Vagina (tissue), 2 donors: ENCODE measurements at regions not wholly inside any gene's neighbourhood (a gene's known extent, or its start where the extent isn't known, plus 50 kb on each side); places are given as distances from the start of the nearest gene placed in this dataset.

ENCODE experiments used
- DNase-seq, 2 donors: peaks; one replicate each; pipeline ENCODE4 v3.0.0-alpha.2; 2017; ENCODE audit errors: extremely low spot score in 2 of 2
- H3K27ac ChIP-seq: fragments of 200-600 bp; sonication (generic); one replicate; pipeline ENCODE4 v1.5.1; 2019
- H3K27me3 ChIP-seq: fragments of 200-600 bp; sonication (generic); one replicate; pipeline ENCODE4 v1.5.1; 2019
- H3K36me3 ChIP-seq, 2 donors: fragments of 200-600 bp; sonication (generic); one replicate each; pipeline ENCODE4 v1.5.1; 2017 to 2019
- H3K4me1 ChIP-seq: fragments of 200-600 bp; sonication (generic); one replicate; pipeline ENCODE4 v1.5.1; 2019
- H3K4me3 ChIP-seq, 2 donors: fragments of 200-600 bp; sonication (generic); 1 replicate in 1 of 2; 2 replicates in 1 of 2; pipeline ENCODE4 v1.5.1; 2016 to 2019
- H3K9me3 ChIP-seq: fragments of 200-600 bp; sonication (generic); one replicate; pipeline ENCODE4 v1.5.1; 2019
- POLR2A ChIP-seq, 2 donors: fragments of 450-650 bp; IDR thresholded peaks; one replicate each; pipeline ENCODE4 v1.6.1; 2017; ENCODE audit warnings: antibody characterized with exemption in 2 of 2, mild to moderate bottlenecking in 2 of 2, moderate library complexity in 2 of 2
- POLR2AphosphoS5 ChIP-seq, 2 donors: sonication (generic); formaldehyde crosslinking; IDR thresholded peaks; one replicate each; pipeline ENCODE4 v1.9.0; 2017; ENCODE audit warnings: antibody characterized with exemption in 2 of 2, mild to moderate bottlenecking in 2 of 2, low read depth in 1 of 2; ENCODE audit not compliant: insufficient read depth in 1 of 2
- intact Hi-C: fragments of 100-400 bp; cut with DNase I; formaldehyde crosslinking; loops from one replicate; pipeline ENCODE4 v1.15.1; 2023
- TF ChIP-seq, protein P1 (sequence below), 3 experiments: fragments of 450-650 bp in 2 of 3; fragments of 200-600 bp in 1 of 3; sonication (generic) in 1 of 3; IDR thresholded peaks; one replicate each; pipeline ENCODE4 v1.5.1; 2017 to 2019; ENCODE audit warnings: antibody characterized with exemption in 3 of 3, mild to moderate bottlenecking in 2 of 3, moderate library complexity in 2 of 3

DNA sequence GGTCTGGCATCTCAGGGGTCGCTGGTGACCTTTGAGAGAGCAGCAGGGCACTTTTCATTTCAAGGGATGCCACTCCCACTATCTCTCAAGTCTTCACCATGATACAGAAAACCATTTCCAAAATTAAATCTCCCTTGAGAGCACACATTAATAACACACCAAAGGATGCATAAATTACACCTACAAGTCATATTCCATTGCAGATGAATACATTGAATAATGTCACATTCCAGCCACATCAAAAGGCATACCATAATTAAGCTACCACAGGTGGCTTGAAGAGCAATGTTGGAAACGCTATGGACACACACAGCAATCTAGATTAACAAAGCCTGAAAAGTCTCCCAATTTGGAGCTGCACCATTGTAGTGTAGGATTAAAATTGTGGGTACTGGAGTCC lies 353.3 kb upstream of the ZMIZ1 start:
- no peak overlapping the region for H3K27ac ChIP-seq
- H3K27me3 ChIP-seq: no peaks in the 10 kb centered on the region
- no peaks in the 10 kb centered on the region for H3K36me3 ChIP-seq
- TF ChIP-seq, protein P1, sequence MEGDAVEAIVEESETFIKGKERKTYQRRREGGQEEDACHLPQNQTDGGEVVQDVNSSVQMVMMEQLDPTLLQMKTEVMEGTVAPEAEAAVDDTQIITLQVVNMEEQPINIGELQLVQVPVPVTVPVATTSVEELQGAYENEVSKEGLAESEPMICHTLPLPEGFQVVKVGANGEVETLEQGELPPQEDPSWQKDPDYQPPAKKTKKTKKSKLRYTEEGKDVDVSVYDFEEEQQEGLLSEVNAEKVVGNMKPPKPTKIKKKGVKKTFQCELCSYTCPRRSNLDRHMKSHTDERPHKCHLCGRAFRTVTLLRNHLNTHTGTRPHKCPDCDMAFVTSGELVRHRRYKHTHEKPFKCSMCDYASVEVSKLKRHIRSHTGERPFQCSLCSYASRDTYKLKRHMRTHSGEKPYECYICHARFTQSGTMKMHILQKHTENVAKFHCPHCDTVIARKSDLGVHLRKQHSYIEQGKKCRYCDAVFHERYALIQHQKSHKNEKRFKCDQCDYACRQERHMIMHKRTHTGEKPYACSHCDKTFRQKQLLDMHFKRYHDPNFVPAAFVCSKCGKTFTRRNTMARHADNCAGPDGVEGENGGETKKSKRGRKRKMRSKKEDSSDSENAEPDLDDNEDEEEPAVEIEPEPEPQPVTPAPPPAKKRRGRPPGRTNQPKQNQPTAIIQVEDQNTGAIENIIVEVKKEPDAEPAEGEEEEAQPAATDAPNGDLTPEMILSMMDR (IDR thresholded peaks at IDR 0.05): no peak
- no peak for TF ChIP-seq POLR2AphosphoS5 (IDR thresholded peaks at IDR 0.05; ENCODE audit: insufficient read depth in 1 of 2, low read depth in 1 of 2)
- TF ChIP-seq POLR2A (IDR thresholded peaks at IDR 0.05): no peak
- DNase-seq: no peak
- intact Hi-C loops: no loop called here
- no peaks in the 10 kb centered on the region for H3K4me1 ChIP-seq
- H3K4me3 ChIP-seq: no peak overlapping the region
- no peaks in the 10 kb centered on the region for H3K9me3 ChIP-seq

DNA sequence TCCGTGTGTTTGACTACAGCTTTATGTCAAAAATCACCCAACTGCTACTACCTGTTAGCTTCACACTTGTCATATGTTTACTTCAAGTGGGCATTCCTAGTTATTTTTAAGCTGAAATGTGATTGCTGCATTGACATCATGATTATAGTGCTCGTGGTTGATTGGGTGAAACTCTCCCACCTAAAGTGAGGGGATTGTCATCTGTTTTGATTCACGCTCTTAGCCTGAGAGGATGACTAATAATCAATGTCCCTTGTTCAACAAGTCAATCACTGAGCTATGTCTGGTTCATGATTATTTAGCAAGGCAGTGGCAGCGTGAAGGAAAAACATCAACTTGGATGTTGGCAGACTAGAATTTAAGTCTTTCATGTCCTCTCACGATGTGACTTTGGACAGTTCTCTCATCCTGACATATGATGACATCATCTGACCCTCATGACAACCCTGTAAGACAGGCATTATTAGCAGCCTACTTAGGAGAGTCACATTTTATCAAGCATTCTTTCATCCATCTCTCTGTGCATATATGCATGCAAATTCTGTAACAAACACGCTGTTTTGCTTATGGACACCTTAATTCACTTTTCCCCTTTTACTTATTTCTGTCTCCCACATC lies 352.6 kb upstream of the ZMIZ1 start:
- Histone ChIP-seq H3K27me3 (no peaks in the 10 kb centered on the region), H3K4me3 (no peak overlapping the region), H3K4me1 (no peaks in the 10 kb centered on the region), H3K27ac (no peak overlapping the region), H3K9me3 (no peaks in the 10 kb centered on the region), H3K36me3 (no peaks in the 10 kb centered on the region)
- no peak for DNase-seq
- intact Hi-C loops: no loop called here
- TF ChIP-seq POLR2AphosphoS5 (IDR thresholded peaks at IDR 0.05; ENCODE audit: insufficient read depth in 1 of 2, low read depth in 1 of 2) (no peak), POLR2A (IDR thresholded peaks at IDR 0.05) (no peak)
- TF ChIP-seq, protein P1 (IDR thresholded peaks at IDR 0.05): no peak

DNA sequence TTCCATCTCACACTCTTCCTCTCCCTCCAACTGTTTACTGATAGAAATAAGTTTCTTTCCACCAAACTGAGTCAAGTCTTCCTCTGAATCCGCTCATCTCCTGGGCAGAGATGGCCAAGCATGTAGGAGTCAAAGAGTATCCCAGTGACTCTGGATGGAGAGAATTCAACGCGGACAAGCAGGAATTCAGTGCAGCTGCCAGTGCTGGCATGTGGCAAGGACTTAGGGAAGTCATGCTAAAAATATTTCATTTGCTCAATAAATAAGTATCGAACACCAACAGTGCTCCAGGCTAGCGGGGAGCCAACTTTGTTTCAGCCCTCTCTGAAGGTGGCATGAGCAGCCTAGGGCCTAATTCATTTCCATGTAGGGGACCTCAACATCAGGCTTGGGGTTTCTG lies 351.6 kb upstream of the ZMIZ1 start:
- Histone ChIP-seq H3K27me3 (no peaks in the 10 kb centered on the region), H3K4me1 (no peaks in the 10 kb centered on the region), H3K36me3 (no peaks in the 10 kb centered on the region), H3K27ac (no peak overlapping the region), H3K4me3 (no peak overlapping the region), H3K9me3 (no peaks in the 10 kb centered on the region)
- no peak for DNase-seq
- no peak for TF ChIP-seq POLR2AphosphoS5 (IDR thresholded peaks at IDR 0.05; ENCODE audit: insufficient read depth in 1 of 2, low read depth in 1 of 2)
- TF ChIP-seq POLR2A (IDR thresholded peaks at IDR 0.05): no peak
- TF ChIP-seq, protein P1 (IDR thresholded peaks at IDR 0.05): no peak
- intact Hi-C loops: no loop called here

DNA sequence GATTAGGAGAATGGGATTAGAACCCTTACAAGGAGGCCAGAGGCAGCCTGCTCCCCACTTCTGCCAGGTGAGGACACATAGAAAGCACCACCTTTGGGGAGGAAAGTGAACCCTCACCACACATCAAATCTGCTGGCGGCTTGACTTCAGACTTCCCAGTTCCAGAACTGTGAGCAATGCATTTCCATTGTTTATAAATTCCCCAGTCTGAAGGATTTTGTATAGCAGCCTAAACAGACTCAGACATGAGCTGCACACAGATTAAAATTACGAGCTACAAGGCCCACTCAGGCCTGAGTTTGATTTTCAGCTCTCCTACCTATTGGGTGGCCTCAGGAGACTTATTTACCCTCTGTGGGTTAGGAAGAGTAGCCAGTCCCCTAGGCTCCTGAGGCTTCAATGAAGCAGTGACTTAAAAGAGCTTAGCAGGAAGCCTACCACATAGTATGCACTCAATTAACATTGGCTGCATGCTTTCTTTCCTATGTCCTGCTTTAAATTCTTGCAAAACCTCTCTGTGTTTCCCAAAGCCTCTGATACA lies 350.7 kb upstream of the ZMIZ1 start:
- intact Hi-C loops: no loop called here
- Histone ChIP-seq H3K9me3 (no peaks in the 10 kb centered on the region), H3K4me1 (no peaks in the 10 kb centered on the region), H3K27me3 (no peaks in the 10 kb centered on the region), H3K27ac (no peak overlapping the region), H3K36me3 (no peaks in the 10 kb centered on the region), H3K4me3 (no peak overlapping the region)
- TF ChIP-seq POLR2AphosphoS5 (IDR thresholded peaks at IDR 0.05; ENCODE audit: insufficient read depth in 1 of 2, low read depth in 1 of 2) (no peak), POLR2A (IDR thresholded peaks at IDR 0.05) (no peak)
- TF ChIP-seq, protein P1 (IDR thresholded peaks at IDR 0.05): no peak
- DNase-seq: no peak

DNA sequence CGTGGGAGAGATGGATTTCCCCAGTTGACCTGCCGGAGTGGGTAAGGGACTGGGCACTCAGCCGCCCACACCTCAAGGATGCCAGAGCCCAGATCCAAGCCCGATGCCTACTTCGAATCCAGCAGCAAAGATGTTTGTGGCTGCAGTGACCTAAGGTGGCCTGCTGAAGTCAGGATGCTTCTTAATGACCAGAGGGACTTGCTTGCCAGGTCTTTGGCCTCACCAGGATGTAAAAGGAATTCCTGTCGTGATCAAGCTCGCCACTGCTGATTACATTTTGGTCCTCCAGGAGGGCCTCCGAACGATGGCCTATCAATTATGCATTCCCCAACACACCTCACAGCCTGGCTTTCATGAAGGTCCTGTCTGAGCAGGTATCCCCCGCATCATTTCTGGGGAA lies 349.5 kb upstream of the ZMIZ1 start:
- Histone ChIP-seq H3K27ac (no peak overlapping the region), H3K4me3 (no peak overlapping the region), H3K36me3 (no peaks in the 10 kb centered on the region), H3K4me1 (no peaks in the 10 kb centered on the region), H3K9me3 (no peaks in the 10 kb centered on the region), H3K27me3 (no peaks in the 10 kb centered on the region)
- intact Hi-C loops: no loop called here
- no peak for DNase-seq
- TF ChIP-seq POLR2AphosphoS5 (IDR thresholded peaks at IDR 0.05; ENCODE audit: insufficient read depth in 1 of 2, low read depth in 1 of 2) (no peak), POLR2A (IDR thresholded peaks at IDR 0.05) (no peak)
- TF ChIP-seq, protein P1 (IDR thresholded peaks at IDR 0.05): no peak
